Suprapubic skin (tissue), 3 donors: ENCODE measurements at regions not wholly inside any gene's neighbourhood (a gene's known extent, or its start where the extent isn't known, plus 50 kb on each side); places are given as distances from the start of the nearest gene placed in this dataset.

ENCODE experiments used
- CTCF ChIP-seq, 2 donors: fragments of 200-600 bp in 1 of 2; fragments of 450-650 bp in 1 of 2; sonication (generic) in 1 of 2; IDR thresholded peaks; one replicate each; pipeline ENCODE4 v1.5.1; 2016 to 2019; ENCODE audit warnings: antibody characterized with exemption in 2 of 2, mild to moderate bottlenecking in 1 of 2, moderate library complexity in 1 of 2
- POLR2A ChIP-seq, 2 donors: fragments of 450-650 bp; IDR thresholded peaks; one replicate each; pipeline ENCODE4 v1.6.1; 2017; ENCODE audit warnings: antibody characterized with exemption in 2 of 2, mild to moderate bottlenecking in 2 of 2, moderate library complexity in 2 of 2

DNA sequence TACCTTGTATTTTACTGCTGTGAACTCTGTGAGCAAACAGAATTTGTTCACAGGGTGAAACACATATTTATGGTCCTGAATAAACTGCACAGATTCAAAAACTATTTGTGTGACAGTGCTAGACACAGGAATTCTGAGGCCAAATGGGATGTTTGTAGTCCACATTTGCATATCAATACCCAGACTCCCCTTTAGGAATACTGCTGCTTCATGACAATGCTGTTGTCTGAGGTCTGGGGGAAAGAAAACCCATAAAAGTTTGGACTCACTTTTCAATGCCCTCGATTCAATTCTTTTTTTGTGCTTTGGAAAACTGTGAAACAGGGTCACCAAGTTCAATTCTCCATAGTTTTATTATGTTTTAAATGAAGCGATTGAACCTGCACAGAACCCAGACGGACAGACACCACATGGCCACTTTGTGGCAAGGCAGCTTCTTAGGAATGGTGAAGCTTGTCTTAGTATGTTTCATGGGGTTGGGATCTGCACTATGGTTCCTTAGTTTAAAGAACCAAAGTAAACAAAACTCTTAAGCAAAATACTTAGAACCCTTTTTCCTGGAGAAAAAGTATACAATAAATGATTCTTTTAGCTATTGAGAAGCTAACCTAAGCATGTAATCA is 92.3 kb upstream of the MAD2L1 start:
- no peak for TF ChIP-seq CTCF (IDR thresholded peaks at IDR 0.05)
- TF ChIP-seq POLR2A (IDR thresholded peaks at IDR 0.05) = no peak
